CD4-positive, alpha-beta T cell treated with Interleukin-15 for 4 hours (primary cell): ENCODE measurements at regions not wholly inside any gene's neighbourhood (a gene's known extent, or its start where the extent isn't known, plus 50 kb on each side); places are given as distances from the start of the nearest gene placed in this dataset.

Experiments used
- DNase-seq: peaks from one replicate; pipeline ENCODE4 v3.0.0-alpha.2; 2020; ENCODE audit warnings: low spot score

- DNase-seq, result no peak
Measured at GRCh38 chr21:35336534-35336933, 287.4 kb upstream of the RUNX1 start.

- no peak for DNase-seq
Measured at GRCh38 chr21:35335951-35336446, 286.9 kb upstream of the RUNX1 start.

- no peak for DNase-seq
Measured at GRCh38 chr21:35333831-35334618, 284.9 kb upstream of the RUNX1 start.

GRCh38 chr21:35332841-35333426, 283.8 kb upstream of the RUNX1 start:
- no peak for DNase-seq

GRCh38 chr21:35329940-35330660, 281.0 kb upstream of the RUNX1 start:
- no peak for DNase-seq

GRCh38 chr21:35328856-35329455, 279.9 kb upstream of the RUNX1 start:
- no peak for DNase-seq

- DNase-seq, result no peak
Measured at GRCh38 chr21:35326677-35327076, 277.6 kb upstream of the RUNX1 start.

GRCh38 chr21:35325953-35326352, 276.9 kb upstream of the RUNX1 start:
- no peak for DNase-seq

- DNase-seq, result no peak
Measured at GRCh38 chr21:35324372-35325220, 275.5 kb upstream of the RUNX1 start.

GRCh38 chr21:35323947-35324346, 274.8 kb upstream of the RUNX1 start:
- DNase-seq, result no peak

- no peak for DNase-seq
Measured at GRCh38 chr21:35321322-35322200, 272.5 kb upstream of the RUNX1 start.

- no peak for DNase-seq
Measured at GRCh38 chr21:35319684-35320283, 270.7 kb upstream of the RUNX1 start.

- DNase-seq, result no peak
Measured at GRCh38 chr21:35316933-35317332, 267.8 kb upstream of the RUNX1 start.

GRCh38 chr21:35316456-35316855, 267.4 kb upstream of the RUNX1 start:
- no peak for DNase-seq

- DNase-seq, result no peak
Measured at GRCh38 chr21:35314857-35315582, 265.9 kb upstream of the RUNX1 start.

- DNase-seq, result no peak
Measured at GRCh38 chr21:35311985-35312384, 262.9 kb upstream of the RUNX1 start.

GRCh38 chr21:35309316-35309715, 260.2 kb upstream of the RUNX1 start:
- DNase-seq, result no peak

- DNase-seq, result no peak
Measured at GRCh38 chr21:35303085-35303484, 254.0 kb upstream of the RUNX1 start.

- DNase-seq, result no peak
Measured at GRCh38 chr21:35298757-35299156, 249.7 kb upstream of the RUNX1 start.
